K562 (cell line): ENCODE measurements at regions not wholly inside any gene's neighbourhood (a gene's known extent, or its start where the extent isn't known, plus 50 kb on each side); places are given as distances from the start of the nearest gene placed in this dataset.

Experiments used
- ATAC-seq: fragments of 200-7000 bp; cut with Tn5 transposase; 3 replicates; pipeline ENCODE4 v1.9.1; 2020; ENCODE audit warnings: moderate library complexity
- BruUV-seq: library from RNA; stranded (reverse); fragments of 400-500 nt; replicated peaks from 2 replicates; lab custom pipeline; 2021; lab: Mats Ljungman, UMichigan
- CTCF ChIA-PET: fragments of 300-600 bp; formaldehyde crosslinking; extraction: SDS; loops from one replicate; lab custom pipeline; 2021; ENCODE audit warnings: low intra/inter-chr PET ratio; lab: Yijun Ruan, JAX
- POLR2A ChIA-PET: fragments of 300-600, 350-650 bp; sonication (Branson Sonifier 250); formaldehyde crosslinking; extraction: SDS; loops from one replicate; lab custom pipeline; 2021; ENCODE audit warnings: antibody characterized with exemption, inconsistent platforms; lab: Yijun Ruan, JAX
- DNase-seq, 4 experiments: peaks; one replicate each; pipeline versions ENCODE4 v3.0.0 to v3.0.0-alpha.2; 2011 to 2018; ENCODE audit warnings: low spot score in 3 of 4, mixed read lengths in 3 of 4; ENCODE audit errors: extremely low read depth in 1 of 4
- FAIRE-seq: peaks from 2 replicates; lab custom pipeline; 2011; peaks lifted over from hg19 to GRCh38; lab: Jason Lieb, UNC
- H2AFZ ChIP-seq: 2 replicates; pipeline ENCODE4 v1.6.0; 2011; ENCODE audit warnings: low read depth, low read length, control low read depth, inconsistent platforms
- H3K27ac ChIP-seq: fragments of 200-600 bp; 3 replicates; pipeline ENCODE4 v1.8.0; 2011; ENCODE audit warnings: low read depth, mild to moderate bottlenecking, control low read depth, inconsistent platforms, low read length, moderate library complexity, mixed read lengths; ENCODE audit errors: extremely low read depth
- H3K27me3 ChIP-seq, 2 experiments: fragments of 300-600 bp in 1 of 2; 2 replicates in 1 of 2; 3 replicates in 1 of 2; pipeline versions ENCODE4 v1.6.0 to v1.8.0; 2011; ENCODE audit warnings: inconsistent platforms in 2 of 2, low read length in 2 of 2, mild to moderate bottlenecking in 1 of 2, mixed read lengths in 1 of 2, moderate library complexity in 1 of 2; ENCODE audit not compliant: control insufficient read depth in 2 of 2, insufficient read depth in 2 of 2
- H3K36me3 ChIP-seq: fragments of 300-600 bp; 3 replicates; pipeline ENCODE4 v1.8.0; 2011; ENCODE audit warnings: mild to moderate bottlenecking, low read length, inconsistent platforms; ENCODE audit not compliant: control insufficient read depth, insufficient read depth
- H3K4me1 ChIP-seq, 2 experiments: fragments of 200-600 bp in 1 of 2; replicated peaks in 1 of 2; 2 replicates in 1 of 2; 3 replicates in 1 of 2; pipeline versions ENCODE4 v1.5.1 to v1.8.0; 2011; ENCODE audit warnings: inconsistent platforms in 2 of 2, low read length in 2 of 2, mild to moderate bottlenecking in 1 of 2, mixed read lengths in 1 of 2, moderate library complexity in 1 of 2; ENCODE audit not compliant: control insufficient read depth in 2 of 2, insufficient read depth in 2 of 2
- H3K4me2 ChIP-seq: 2 replicates; pipeline ENCODE4 v1.6.1; 2011; ENCODE audit warnings: low read length, control low read depth, inconsistent platforms, mixed read lengths; ENCODE audit not compliant: insufficient read depth
- H3K4me3 ChIP-seq: fragments of 200-600 bp; sonication (generic), shearing (Covaris generic); 2 replicates; pipeline ENCODE4 v1.5.1; 2016; ENCODE audit warnings: control low read depth, inconsistent platforms
- H3K79me2 ChIP-seq: fragments of 200-600 bp; 3 replicates; pipeline ENCODE4 v1.8.0; 2011; ENCODE audit warnings: low read length, inconsistent platforms; ENCODE audit not compliant: control insufficient read depth, insufficient read depth
- H3K9ac ChIP-seq, 2 experiments: 2 replicates each; pipeline versions ENCODE4 v1.6.0 to v1.6.1; 2011; ENCODE audit warnings: low read depth in 2 of 2, low read length in 2 of 2, control low read depth in 1 of 2, inconsistent platforms in 1 of 2, mild to moderate bottlenecking in 1 of 2, mixed read lengths in 1 of 2; ENCODE audit not compliant: insufficient read depth in 1 of 2
- H3K9me1 ChIP-seq: one replicate; pipeline ENCODE4 v1.6.0; 2011; ENCODE audit warnings: inconsistent platforms, mild to moderate bottlenecking, low read length, moderate library complexity; ENCODE audit not compliant: control insufficient read depth, insufficient read depth
- H3K9me3 ChIP-seq: replicated peaks from 2 replicates; pipeline ENCODE4 v1.5.1; 2011; ENCODE audit warnings: low read depth, low read length, inconsistent platforms; ENCODE audit not compliant: control insufficient read depth, insufficient read depth
- H4K20me1 ChIP-seq: replicated peaks from 2 replicates; pipeline ENCODE4 v1.6.1; 2011; ENCODE audit warnings: low read length, inconsistent platforms, mixed read lengths; ENCODE audit not compliant: control insufficient read depth, insufficient read depth
- ATF7 ChIP-seq: fragments of 450-650 bp; IDR thresholded peaks from 2 replicates; pipeline ENCODE4 v1.7.1; 2014; ENCODE audit warnings: mild to moderate bottlenecking, moderate library complexity
- CEBPG ChIP-seq, 3 experiments: fragments of 200-800 bp in 1 of 3; sonication (Bioruptor generic) in 1 of 3; sonication (generic) in 1 of 3; formaldehyde crosslinking in 1 of 3; IDR thresholded peaks in 2 of 3; conservative IDR thresholded peaks in 1 of 3; 2 replicates each; pipeline versions ENCODE4 v1.6.1 to v1.8.0; 2016 to 2022; ENCODE audit warnings: missing compliant biosample characterization in 2 of 3, missing genetic modification characterization in 2 of 3, mild to moderate bottlenecking in 1 of 3, missing genetic modification reagents in 1 of 3
- ELF4 ChIP-seq: fragments of 450-650 bp; formaldehyde crosslinking; IDR thresholded peaks from 2 replicates; pipeline ENCODE4 v1.4.0; 2022; ENCODE audit warnings: missing genetic modification characterization
- FOXK2 ChIP-seq, 2 experiments: fragments of 450-650 bp; IDR thresholded peaks in 1 of 2; conservative IDR thresholded peaks in 1 of 2; 2 replicates each; pipeline ENCODE4 v1.6.1; 2016; ENCODE audit warnings: low read depth in 2 of 2, mild to moderate bottlenecking in 1 of 2
- GABPA ChIP-seq: fragments of 200-800 bp; sonication (Bioruptor generic); conservative IDR thresholded peaks from 2 replicates; pipeline ENCODE4 v1.6.1; 2016; ENCODE audit warnings: low read depth, missing genetic modification characterization, missing compliant biosample characterization
- HNRNPK ChIP-seq: fragments of 200-400 bp; formaldehyde crosslinking; IDR thresholded peaks from one replicate; pipeline ENCODE4 v1.6.1; 2018; ENCODE audit warnings: mild to moderate bottlenecking, low read depth, low read length; ENCODE audit not compliant: poor library complexity, severe bottlenecking
- KLF16 ChIP-seq: IDR thresholded peaks from 2 replicates; pipeline ENCODE4 v1.6.1; 2016; ENCODE audit warnings: antibody characterized with exemption
- SLC30A9 ChIP-seq: fragments of 250-450 bp; sonication (Bioruptor Pico); IDR thresholded peaks from 2 replicates; pipeline ENCODE4 v1.8.0; 2022; ENCODE audit warnings: mild to moderate bottlenecking, moderate library complexity
- SRSF9 ChIP-seq: fragments of 200-400 bp; formaldehyde crosslinking; IDR thresholded peaks from 2 replicates; pipeline ENCODE4 v1.6.1; 2017; ENCODE audit warnings: low read depth, low read length, borderline replicate concordance
- TAL1 ChIP-seq: fragments of 450-650 bp; IDR thresholded peaks from 2 replicates; pipeline ENCODE4 v1.6.1; 2016; ENCODE audit warnings: mild to moderate bottlenecking
- ZKSCAN3 ChIP-seq: fragments of 250-450 bp; sonication (Bioruptor Pico); IDR thresholded peaks from 2 replicates; pipeline ENCODE4 v1.4.0; 2020
- WGBS: fragments of 100-300 bp; shearing (Covaris generic); methylation state at CpG from one replicate; pipeline ENCODE4 v1.1.6; 2016; ENCODE audit warnings: low coverage, mixed read lengths; ENCODE audit not compliant: insufficient coverage; ENCODE audit errors: missing lambda C conversion rate; 5-methylcytosine and 5-hydroxymethylcytosine counted together
- in situ Hi-C: fragments of 300-500 bp; cut with MboI; formaldehyde crosslinking; loops from 4 replicates; pipeline ENCODE4 v1.15.0; 2018; ENCODE audit warnings: inconsistent platforms, mixed read lengths
- intact Hi-C: fragments of 100-400 bp; cut with micrococcal nuclease; formaldehyde crosslinking; loops from 2 replicates; pipeline ENCODE4 v1.14.2; 2022
- TF ChIP-seq, protein P1 (sequence below): sonication (generic); formaldehyde crosslinking; IDR thresholded peaks from 2 replicates; pipeline ENCODE4 v1.8.0; 2022; ENCODE audit warnings: missing genetic modification reagents, mild to moderate bottlenecking, moderate library complexity, borderline replicate concordance
- TF ChIP-seq, protein P2 (sequence below), 2 experiments: fragments of 450-650 bp in 1 of 2; IDR thresholded peaks; 2 replicates each; pipeline ENCODE4 v1.6.1; 2011 to 2017; ENCODE audit warnings: low read depth in 2 of 2, antibody characterized with exemption in 1 of 2, borderline replicate concordance in 1 of 2, low read length in 1 of 2, mild to moderate bottlenecking in 1 of 2, mixed read lengths in 1 of 2; ENCODE audit not compliant: control insufficient read depth in 1 of 2
- TF ChIP-seq, protein P3 (sequence below): fragments of 250-450 bp; sonication (Bioruptor Pico); IDR thresholded peaks from 2 replicates; pipeline ENCODE4 v1.6.1; 2021; ENCODE audit warnings: mild to moderate bottlenecking
- TF ChIP-seq, protein P4 (sequence below): fragments of 250-450 bp; sonication (Bioruptor Pico); IDR thresholded peaks from 2 replicates; pipeline ENCODE4 v1.5.0; 2021

DNA sequence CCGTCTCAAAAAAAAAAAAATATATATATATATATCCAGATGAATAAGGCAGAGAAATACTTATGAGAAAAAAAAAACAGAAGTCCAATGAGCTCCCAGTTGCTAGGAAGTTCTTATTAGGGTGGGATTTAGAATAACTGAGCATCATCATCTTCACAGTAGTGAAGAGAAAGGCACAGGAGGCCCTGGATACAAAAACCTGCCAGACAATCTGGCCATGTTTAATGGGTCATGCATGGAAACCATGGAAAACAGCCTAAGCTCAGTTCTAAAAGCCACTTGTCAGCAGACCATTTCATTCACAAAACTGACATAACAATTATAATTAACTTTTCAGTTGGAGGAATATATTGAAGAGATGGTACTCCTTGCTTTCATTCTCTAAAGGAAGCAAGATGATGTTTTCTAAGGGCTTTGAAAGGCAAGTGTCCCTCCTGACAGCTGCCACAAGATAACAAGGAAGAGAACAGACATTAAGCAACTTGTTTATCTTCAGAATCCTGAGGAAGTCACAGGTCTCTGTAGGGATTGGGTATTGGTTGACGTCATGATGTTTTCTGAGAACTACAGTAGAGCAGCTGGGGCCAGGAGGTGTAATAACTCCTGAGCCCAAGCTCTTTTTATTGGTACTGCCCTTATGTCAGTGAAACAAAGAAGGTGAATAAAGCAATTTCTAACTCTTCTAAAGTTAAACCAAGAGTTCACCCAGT, 463.1 kb downstream of the DMAC1 start:
- POLR2A ChIA-PET, result interaction anchor here (1.0 kb wide), 1 partner anchor 13 kb away, joined by 4 read pairs; no protein-coding TSS in a partner anchor
- H3K9me3 ChIP-seq, result no peaks in the 10 kb centered on the region
- no peaks in the 10 kb centered on the region for H3K79me2 ChIP-seq
- H3K4me1 ChIP-seq, result no peaks in the 10 kb centered on the region
- CTCF ChIA-PET, result no interaction called here
- DNase-seq (no peak), ATAC-seq (no peak), FAIRE-seq (no peak)
- H2AFZ ChIP-seq, result no peak overlapping the region
- intact Hi-C loops (no loop called here), in situ Hi-C loops (no loop called here)
- no peaks in the 10 kb centered on the region for H3K36me3 ChIP-seq
- H3K27me3 ChIP-seq, result no peaks in the 10 kb centered on the region
- H3K9me1 ChIP-seq, result no peaks in the 10 kb centered on the region
- H3K4me3 ChIP-seq, result no peak overlapping the region
- no peak overlapping the region for H3K27ac ChIP-seq
- BruUV-seq, result no TSS peak
- H3K4me2 ChIP-seq, result no peak overlapping the region
- H3K9ac ChIP-seq, result no peak overlapping the region
- H4K20me1 ChIP-seq, result no peaks in the 10 kb centered on the region
- 0% methylated on average over 1 of the region's 2 CpGs for WGBS
- TF ChIP-seq TAL1 (no peak), CEBPG (CRISPR knock-in tag; IDR thresholded peaks at IDR 0.05) (no peak), CEBPG (tag; conservative IDR thresholded peaks at IDR 0.05 in 1 of 2, IDR thresholded peaks at IDR 0.05 in 1 of 2) (peak in 1 of 2 experiments; percentile 68; a peak in 2 of 4 replicates), SRSF9 (no peak), ELF4 (CRISPR knock-in tag) (no peak), GABPA (tag) (no peak), ATF7 (peak; percentile 29; the same call in 1 of the 2 replicates), ZKSCAN3 (no peak), KLF16 (no peak), FOXK2 (conservative IDR thresholded peaks at IDR 0.05 in 1 of 2, IDR thresholded peaks at IDR 0.05 in 1 of 2; ENCODE audit: low read depth in 2 of 2) (0 out of 4 replicates have a peak, but pooled peaks of 1 of the 2 experiments have one; percentile 26), HNRNPK (no peak), SLC30A9 (CRISPR knock-in tag) (no peak)
- TF ChIP-seq, protein P1, sequence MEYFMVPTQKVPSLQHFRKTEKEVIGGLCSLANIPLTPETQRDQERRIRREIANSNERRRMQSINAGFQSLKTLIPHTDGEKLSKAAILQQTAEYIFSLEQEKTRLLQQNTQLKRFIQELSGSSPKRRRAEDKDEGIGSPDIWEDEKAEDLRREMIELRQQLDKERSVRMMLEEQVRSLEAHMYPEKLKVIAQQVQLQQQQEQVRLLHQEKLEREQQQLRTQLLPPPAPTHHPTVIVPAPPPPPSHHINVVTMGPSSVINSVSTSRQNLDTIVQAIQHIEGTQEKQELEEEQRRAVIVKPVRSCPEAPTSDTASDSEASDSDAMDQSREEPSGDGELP (CRISPR knock-in tag), result no peak
- TF ChIP-seq, protein P2, sequence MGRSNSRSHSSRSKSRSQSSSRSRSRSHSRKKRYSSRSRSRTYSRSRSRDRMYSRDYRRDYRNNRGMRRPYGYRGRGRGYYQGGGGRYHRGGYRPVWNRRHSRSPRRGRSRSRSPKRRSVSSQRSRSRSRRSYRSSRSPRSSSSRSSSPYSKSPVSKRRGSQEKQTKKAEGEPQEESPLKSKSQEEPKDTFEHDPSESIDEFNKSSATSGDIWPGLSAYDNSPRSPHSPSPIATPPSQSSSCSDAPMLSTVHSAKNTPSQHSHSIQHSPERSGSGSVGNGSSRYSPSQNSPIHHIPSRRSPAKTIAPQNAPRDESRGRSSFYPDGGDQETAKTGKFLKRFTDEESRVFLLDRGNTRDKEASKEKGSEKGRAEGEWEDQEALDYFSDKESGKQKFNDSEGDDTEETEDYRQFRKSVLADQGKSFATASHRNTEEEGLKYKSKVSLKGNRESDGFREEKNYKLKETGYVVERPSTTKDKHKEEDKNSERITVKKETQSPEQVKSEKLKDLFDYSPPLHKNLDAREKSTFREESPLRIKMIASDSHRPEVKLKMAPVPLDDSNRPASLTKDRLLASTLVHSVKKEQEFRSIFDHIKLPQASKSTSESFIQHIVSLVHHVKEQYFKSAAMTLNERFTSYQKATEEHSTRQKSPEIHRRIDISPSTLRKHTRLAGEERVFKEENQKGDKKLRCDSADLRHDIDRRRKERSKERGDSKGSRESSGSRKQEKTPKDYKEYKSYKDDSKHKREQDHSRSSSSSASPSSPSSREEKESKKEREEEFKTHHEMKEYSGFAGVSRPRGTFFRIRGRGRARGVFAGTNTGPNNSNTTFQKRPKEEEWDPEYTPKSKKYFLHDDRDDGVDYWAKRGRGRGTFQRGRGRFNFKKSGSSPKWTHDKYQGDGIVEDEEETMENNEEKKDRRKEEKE (IDR thresholded peaks at IDR 0.05; ENCODE audit: borderline replicate concordance in 1 of 2, control insufficient read depth in 1 of 2, low read depth in 2 of 2, low read length in 1 of 2), result no peak
- TF ChIP-seq, protein P3, sequence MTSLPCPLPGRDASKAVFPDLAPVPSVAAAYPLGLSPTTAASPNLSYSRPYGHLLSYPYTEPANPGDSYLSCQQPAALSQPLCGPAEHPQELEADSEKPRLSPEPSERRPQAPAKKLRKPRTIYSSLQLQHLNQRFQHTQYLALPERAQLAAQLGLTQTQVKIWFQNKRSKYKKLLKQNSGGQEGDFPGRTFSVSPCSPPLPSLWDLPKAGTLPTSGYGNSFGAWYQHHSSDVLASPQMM, result no peak
- TF ChIP-seq, protein P4, sequence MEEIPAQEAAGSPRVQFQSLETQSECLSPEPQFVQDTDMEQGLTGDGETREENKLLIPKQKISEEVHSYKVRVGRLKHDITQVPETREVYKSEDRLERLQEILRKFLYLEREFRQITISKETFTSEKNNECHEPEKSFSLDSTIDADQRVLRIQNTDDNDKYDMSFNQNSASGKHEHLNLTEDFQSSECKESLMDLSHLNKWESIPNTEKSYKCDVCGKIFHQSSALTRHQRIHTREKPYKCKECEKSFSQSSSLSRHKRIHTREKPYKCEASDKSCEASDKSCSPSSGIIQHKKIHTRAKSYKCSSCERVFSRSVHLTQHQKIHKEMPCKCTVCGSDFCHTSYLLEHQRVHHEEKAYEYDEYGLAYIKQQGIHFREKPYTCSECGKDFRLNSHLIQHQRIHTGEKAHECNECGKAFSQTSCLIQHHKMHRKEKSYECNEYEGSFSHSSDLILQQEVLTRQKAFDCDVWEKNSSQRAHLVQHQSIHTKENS (CRISPR knock-in tag), result no peak
